Adipocyte (in vitro differentiated cells): ENCODE measurements at regions not wholly inside any gene's neighbourhood (a gene's known extent, or its start where the extent isn't known, plus 50 kb on each side); places are given as distances from the start of the nearest gene placed in this dataset.

Source experiments
- DNase-seq: peaks from one replicate; pipeline ENCODE4 v3.0.0-alpha.2; 2015; ENCODE audit warnings: low read depth
- H3K27me3 ChIP-seq: replicated peaks from 2 replicates; pipeline ENCODE4 v1.7.0; 2013; ENCODE audit warnings: mild to moderate bottlenecking, low read length, moderate library complexity; ENCODE audit not compliant: control insufficient read depth, insufficient read depth
- H3K36me3 ChIP-seq: 2 replicates; pipeline ENCODE4 v1.7.0; 2013; ENCODE audit warnings: low read length, mild to moderate bottlenecking, moderate library complexity; ENCODE audit not compliant: control insufficient read depth, insufficient read depth, severe bottlenecking
- H3K4me1 ChIP-seq: 2 replicates; pipeline ENCODE4 v1.7.0; 2013; ENCODE audit warnings: mild to moderate bottlenecking, low read length, moderate library complexity; ENCODE audit not compliant: control insufficient read depth, insufficient read depth
- H3K4me3 ChIP-seq: 2 replicates; pipeline ENCODE4 v1.7.0; 2013; ENCODE audit warnings: mild to moderate bottlenecking, low read length, moderate library complexity
- H3K9ac ChIP-seq: 2 replicates; pipeline ENCODE4 v1.7.0; 2013; ENCODE audit warnings: mild to moderate bottlenecking, low read length, moderate library complexity
- H3K9me3 ChIP-seq: 2 replicates; pipeline ENCODE4 v1.7.0; 2013; ENCODE audit warnings: mild to moderate bottlenecking, low read length, moderate library complexity; ENCODE audit not compliant: control insufficient read depth

- no peak for DNase-seq
- no peak overlapping the region for H3K9ac ChIP-seq
- H3K36me3 ChIP-seq, result no peaks in the 10 kb centered on the region
- no peaks in the 10 kb centered on the region for H3K4me1 ChIP-seq
- no peaks in the 10 kb centered on the region for H3K27me3 ChIP-seq
- H3K9me3 ChIP-seq, result no peaks in the 10 kb centered on the region
- H3K4me3 ChIP-seq, result no peak overlapping the region
Observed at GRCh38 chr5:167208911-167209310, 1082.5 kb upstream of the WWC1 start.

GRCh38 chr5:167217097-167217743 lies 1074.2 kb upstream of the WWC1 start:
- DNase-seq, result no peak
- no peaks in the 10 kb centered on the region for H3K36me3 ChIP-seq
- no peak overlapping the region for H3K4me3 ChIP-seq
- H3K4me1 ChIP-seq, result no peaks in the 10 kb centered on the region
- H3K27me3 ChIP-seq, result no peaks in the 10 kb centered on the region
- no peak overlapping the region for H3K9ac ChIP-seq
- H3K9me3 ChIP-seq, result no peaks in the 10 kb centered on the region

- Histone ChIP-seq H3K27me3 (no peaks in the 10 kb centered on the region), H3K9ac (no peak overlapping the region), H3K36me3 (no peaks in the 10 kb centered on the region), H3K4me1 (no peaks in the 10 kb centered on the region), H3K9me3 (no peaks in the 10 kb centered on the region), H3K4me3 (no peak overlapping the region)
- no peak for DNase-seq
Observed at GRCh38 chr5:167219298-167219697, 1072.1 kb upstream of the WWC1 start.

- Histone ChIP-seq H3K9me3 (peaks cover 18% of the 10 kb centered on the region), H3K4me3 (no peak overlapping the region), H3K4me1 (no peaks in the 10 kb centered on the region), H3K9ac (no peak overlapping the region), H3K27me3 (no peaks in the 10 kb centered on the region), H3K36me3 (no peaks in the 10 kb centered on the region)
- DNase-seq, result no peak
Observed at GRCh38 chr5:167226386-167226785, 1065.1 kb upstream of the WWC1 start.

GRCh38 chr5:167228134-167228533 lies 1063.3 kb upstream of the WWC1 start:
- H3K4me1 ChIP-seq, result no peaks in the 10 kb centered on the region
- no peak overlapping the region for H3K9ac ChIP-seq
- H3K27me3 ChIP-seq, result no peaks in the 10 kb centered on the region
- no peak overlapping the region for H3K4me3 ChIP-seq
- H3K36me3 ChIP-seq, result no peaks in the 10 kb centered on the region
- H3K9me3 ChIP-seq, result peaks cover 18% of the 10 kb centered on the region
- no peak for DNase-seq

- H3K4me1 ChIP-seq, result no peaks in the 10 kb centered on the region
- H3K27me3 ChIP-seq, result no peaks in the 10 kb centered on the region
- H3K4me3 ChIP-seq, result no peak overlapping the region
- peak; percentile 16 for DNase-seq
- no peaks in the 10 kb centered on the region for H3K36me3 ChIP-seq
- no peak overlapping the region for H3K9ac ChIP-seq
- peaks cover 21% of the 10 kb centered on the region for H3K9me3 ChIP-seq
Observed at GRCh38 chr5:167229751-167230150, 1061.7 kb upstream of the WWC1 start.

- no peak overlapping the region for H3K4me3 ChIP-seq
- H3K9ac ChIP-seq, result no peak overlapping the region
- H3K4me1 ChIP-seq, result no peaks in the 10 kb centered on the region
- H3K9me3 ChIP-seq, result peaks cover 27% of the 10 kb centered on the region
- H3K27me3 ChIP-seq, result no peaks in the 10 kb centered on the region
- DNase-seq, result no peak
- no peaks in the 10 kb centered on the region for H3K36me3 ChIP-seq
Observed at GRCh38 chr5:167230414-167230813, 1061.0 kb upstream of the WWC1 start.

GRCh38 chr5:167232675-167233311 lies 1058.7 kb upstream of the WWC1 start:
- Histone ChIP-seq H3K4me1 (no peaks in the 10 kb centered on the region), H3K27me3 (no peaks in the 10 kb centered on the region), H3K36me3 (no peaks in the 10 kb centered on the region), H3K9ac (no peak overlapping the region), H3K4me3 (no peak overlapping the region), H3K9me3 (peaks cover 26% of the 10 kb centered on the region)
- peak; percentile 63 for DNase-seq

- DNase-seq, result peak; percentile 42
Observed at GRCh38 chr5:167233507-167234220, 1057.8 kb upstream of the WWC1 start.

GRCh38 chr5:167241436-167242067 lies 1049.9 kb upstream of the WWC1 start:
- Histone ChIP-seq H3K4me1 (no peaks in the 10 kb centered on the region), H3K4me3 (no peak overlapping the region), H3K36me3 (no peaks in the 10 kb centered on the region), H3K27me3 (no peaks in the 10 kb centered on the region), H3K9me3 (no peaks in the 10 kb centered on the region), H3K9ac (no peak overlapping the region)
- no peak for DNase-seq

More at GRCh38 chr5:167233507-167234220, 1057.8 kb upstream of the WWC1 start:
- H3K4me1 ChIP-seq, result no peaks in the 10 kb centered on the region
- H3K27me3 ChIP-seq, result no peaks in the 10 kb centered on the region
- no peak overlapping the region for H3K9ac ChIP-seq
- H3K36me3 ChIP-seq, result no peaks in the 10 kb centered on the region
- no peak overlapping the region for H3K4me3 ChIP-seq
- H3K9me3 ChIP-seq, result peaks cover 21% of the 10 kb centered on the region

- DNase-seq, result no peak
- no peaks in the 10 kb centered on the region for H3K9me3 ChIP-seq
- H3K4me1 ChIP-seq, result no peaks in the 10 kb centered on the region
- H3K9ac ChIP-seq, result no peak overlapping the region
- H3K4me3 ChIP-seq, result no peak overlapping the region
- no peaks in the 10 kb centered on the region for H3K27me3 ChIP-seq
- no peaks in the 10 kb centered on the region for H3K36me3 ChIP-seq
Observed at GRCh38 chr5:167242701-167243100, 1048.7 kb upstream of the WWC1 start.
